Cardiac fibroblast (primary cell): ENCODE measurements at regions not wholly inside any gene's neighbourhood (a gene's known extent, or its start where the extent isn't known, plus 50 kb on each side); places are given as distances from the start of the nearest gene placed in this dataset.

Experiments used
- DNase-seq, 2 donors: peaks; one replicate each; pipeline versions ENCODE4 v3.0.0 to v3.0.0-alpha.2; 2010; ENCODE audit warnings: low read depth in 2 of 2
- H3K4me3 ChIP-seq, 2 donors: replicated peaks in 1 of 2; 1 replicate in 1 of 2; 2 replicates in 1 of 2; pipeline ENCODE4 v1.5.1; 2011; ENCODE audit warnings: low read depth in 2 of 2, low read length in 2 of 2, mild to moderate bottlenecking in 2 of 2, moderate library complexity in 1 of 2
- CTCF ChIP-seq: IDR thresholded peaks from one replicate; pipeline ENCODE4 v1.5.1; 2011; ENCODE audit warnings: low read depth, mild to moderate bottlenecking, low read length, inconsistent platforms

GRCh38 chr6:54503144-54503543 is 194.9 kb downstream of the TINAG start:
- no peak for TF ChIP-seq CTCF
- H3K4me3 ChIP-seq, result no peak overlapping the region
- DNase-seq, result no peak

GRCh38 chr6:54515013-54515412 is 206.8 kb downstream of the TINAG start:
- no peak overlapping the region for H3K4me3 ChIP-seq
- DNase-seq, result no peak
- TF ChIP-seq CTCF, result no peak

DNA sequence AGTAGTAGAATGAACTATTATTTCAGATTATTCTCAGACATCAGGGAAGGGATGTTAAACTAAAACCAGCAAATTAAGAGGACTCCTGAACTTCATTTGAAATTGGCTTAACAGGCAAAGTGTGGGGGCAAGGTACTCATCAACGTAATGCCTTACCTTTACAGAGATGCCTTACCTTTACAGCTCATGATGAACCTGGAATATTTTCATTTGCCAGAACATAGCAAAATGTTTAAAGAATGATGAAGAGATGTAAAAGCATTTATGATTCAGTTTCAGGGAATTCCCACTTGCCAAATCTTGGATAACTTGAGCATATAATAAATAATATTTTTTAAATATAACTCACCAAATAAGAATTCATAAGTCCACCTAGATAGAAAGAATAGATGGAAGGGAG is 207.5 kb downstream of the TINAG start:
- TF ChIP-seq CTCF, result no peak
- H3K4me3 ChIP-seq, result no peak overlapping the region
- DNase-seq, result peak in 1 of 2 donors; percentile 20

DNA sequence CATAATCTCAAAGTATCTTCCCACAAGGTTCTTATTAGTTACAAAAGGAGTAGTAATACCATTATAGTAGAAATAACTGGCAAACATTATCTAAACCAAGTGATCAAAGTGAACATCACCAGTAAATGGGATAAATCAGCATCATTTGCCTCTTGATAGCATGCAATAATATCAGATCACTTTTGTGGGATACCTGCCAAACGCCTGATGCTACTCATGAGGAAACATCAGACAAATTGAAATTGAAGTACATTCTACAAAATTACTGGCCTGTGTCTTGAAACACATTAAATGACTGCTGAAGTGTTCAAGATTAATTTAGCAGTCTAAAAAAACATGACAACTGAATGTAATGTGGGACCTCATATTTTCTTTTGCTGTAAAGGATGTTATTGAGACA is 208.1 kb downstream of the TINAG start:
- TF ChIP-seq CTCF, result no peak
- DNase-seq, result no peak
- no peak overlapping the region for H3K4me3 ChIP-seq

DNA sequence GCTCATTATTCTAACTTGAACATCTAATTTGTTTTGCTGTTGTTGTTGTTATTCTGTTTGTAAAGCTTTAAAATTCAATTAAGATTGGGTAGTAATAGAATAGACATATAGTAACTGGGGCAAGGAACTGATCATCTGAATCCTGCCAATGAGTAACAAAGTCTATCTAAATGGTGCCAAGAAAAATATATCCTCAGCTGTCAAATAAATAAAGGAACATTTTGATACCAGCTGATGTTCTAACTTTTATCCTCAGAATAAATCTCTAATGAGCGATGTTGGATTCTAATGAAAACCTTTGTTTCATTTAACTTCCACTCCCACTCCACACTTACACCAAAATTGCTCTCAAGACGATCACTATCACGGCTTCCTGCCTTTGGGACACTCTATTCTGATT is 210.9 kb downstream of the TINAG start:
- H3K4me3 ChIP-seq, result no peak overlapping the region
- no peak for TF ChIP-seq CTCF
- DNase-seq, result no peak

- no peak overlapping the region for H3K4me3 ChIP-seq
- peak in 1 of 2 donors; percentile 77 for DNase-seq
- no peak for TF ChIP-seq CTCF
These were observed 217.5 kb downstream of the TINAG start for GRCh38 chr6:54525731-54526130.

DNA sequence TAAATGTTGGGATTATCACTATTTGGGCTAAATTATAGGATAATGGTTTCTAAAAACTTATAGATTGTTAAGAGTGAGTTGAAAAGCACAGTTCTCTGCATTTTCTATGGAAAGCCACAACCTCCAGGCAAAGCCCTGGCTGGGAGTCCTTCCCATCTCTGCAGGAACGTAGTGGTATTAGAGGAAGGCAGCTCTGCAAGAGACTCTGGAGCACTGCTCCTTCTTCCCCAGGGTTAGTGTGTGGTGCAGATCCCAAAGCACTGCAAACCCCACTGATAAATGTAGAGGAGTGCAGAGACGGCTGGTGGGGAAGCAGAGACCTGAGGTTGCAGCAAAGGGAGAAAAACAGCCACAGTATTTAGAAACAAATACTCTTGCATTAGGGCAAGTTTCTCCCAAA is 225.3 kb downstream of the TINAG start:
- H3K4me3 ChIP-seq, result no peak overlapping the region
- DNase-seq, result no peak
- no peak for TF ChIP-seq CTCF
